PC-9 (cell line): ENCODE measurements at regions not wholly inside any gene's neighbourhood (a gene's known extent, or its start where the extent isn't known, plus 50 kb on each side); places are given as distances from the start of the nearest gene placed in this dataset.

Experiments
- CTCF ChIP-seq: fragments of 200-600 bp; sonication (generic); conservative IDR thresholded peaks from 2 replicates; pipeline ENCODE4 v1.6.1; 2017; ENCODE audit warnings: mixed run types, antibody characterized with exemption, mild to moderate bottlenecking, moderate library complexity
- EZH2 ChIP-seq: fragments of 200-600 bp; sonication (generic); IDR thresholded peaks from 2 replicates; pipeline ENCODE4 v1.8.0; 2017; ENCODE audit warnings: antibody characterized with exemption, low read depth

GRCh38 chr12:58537278-58537677 is 383.0 kb downstream of the LRIG3 start:
- no peak for TF ChIP-seq CTCF
- TF ChIP-seq EZH2, result no peak
